ENCODE measurements at regions not wholly inside any gene's neighbourhood (a gene's known extent, or its start where the extent isn't known, plus 50 kb on each side); places are given as distances from the start of the nearest gene placed in this dataset.

DNA sequence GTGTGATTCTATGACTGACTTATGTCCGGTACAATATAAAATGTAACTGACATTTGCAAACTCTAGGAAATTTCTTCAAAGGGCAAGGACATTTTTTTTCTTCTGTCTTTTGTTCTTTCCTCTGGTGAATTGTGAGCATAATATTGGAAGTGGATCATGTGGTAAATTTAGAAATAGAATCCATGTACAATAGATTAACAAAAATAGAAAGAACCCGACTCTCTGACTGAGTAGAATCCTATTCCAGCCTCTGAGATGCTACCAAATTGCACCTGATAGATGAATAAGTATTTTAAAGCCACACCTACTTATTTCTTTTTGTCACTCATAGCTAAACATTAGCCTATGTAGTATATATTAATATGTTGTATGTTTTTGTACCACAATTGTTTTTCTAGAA is 860.3 kb downstream of the LUZP2 start:
- Mint-ChIP-seq H3K4me3 (no peak overlapping the region), H3K27ac (no peak overlapping the region), H3K4me1 (peaks cover 3% of the 10 kb centered on the region; the same call in 1 of the 2 replicates), H3K9me3 (no peaks in the 10 kb centered on the region), H3K27me3 (ENCODE audit: low read depth) (no peaks in the 10 kb centered on the region), H3K36me3 (no peaks in the 10 kb centered on the region)
- TF ChIP-seq GRHL2 (CRISPR knock-in tag; IDR thresholded peaks at IDR 0.05; ENCODE audit: insufficient replicate concordance, severe bottlenecking) (no peak), ZNF423 (CRISPR knock-in tag; IDR thresholded peaks at IDR 0.05) (no peak), ZNF219 (CRISPR knock-in tag; IDR thresholded peaks at IDR 0.05; ENCODE audit: borderline replicate concordance) (no peak), PRRX2 (CRISPR knock-in tag; IDR thresholded peaks at IDR 0.05) (no peak), NFYB (CRISPR knock-in tag; conservative IDR thresholded peaks at IDR 0.05; ENCODE audit: low read depth) (no peak), JUN (CRISPR knock-in tag; IDR thresholded peaks at IDR 0.05) (no peak), MYBL2 (CRISPR knock-in tag; IDR thresholded peaks at IDR 0.05) (no peak), ATF1 (CRISPR knock-in tag; IDR thresholded peaks at IDR 0.05) (no peak), SMAD4 (CRISPR knock-in tag; IDR thresholded peaks at IDR 0.05) (no peak), CREM (CRISPR knock-in tag; IDR thresholded peaks at IDR 0.05) (no peak), ZNF396 (CRISPR knock-in tag; IDR thresholded peaks at IDR 0.05; ENCODE audit: borderline replicate concordance) (no peak)
- TF ChIP-seq, protein P1, sequence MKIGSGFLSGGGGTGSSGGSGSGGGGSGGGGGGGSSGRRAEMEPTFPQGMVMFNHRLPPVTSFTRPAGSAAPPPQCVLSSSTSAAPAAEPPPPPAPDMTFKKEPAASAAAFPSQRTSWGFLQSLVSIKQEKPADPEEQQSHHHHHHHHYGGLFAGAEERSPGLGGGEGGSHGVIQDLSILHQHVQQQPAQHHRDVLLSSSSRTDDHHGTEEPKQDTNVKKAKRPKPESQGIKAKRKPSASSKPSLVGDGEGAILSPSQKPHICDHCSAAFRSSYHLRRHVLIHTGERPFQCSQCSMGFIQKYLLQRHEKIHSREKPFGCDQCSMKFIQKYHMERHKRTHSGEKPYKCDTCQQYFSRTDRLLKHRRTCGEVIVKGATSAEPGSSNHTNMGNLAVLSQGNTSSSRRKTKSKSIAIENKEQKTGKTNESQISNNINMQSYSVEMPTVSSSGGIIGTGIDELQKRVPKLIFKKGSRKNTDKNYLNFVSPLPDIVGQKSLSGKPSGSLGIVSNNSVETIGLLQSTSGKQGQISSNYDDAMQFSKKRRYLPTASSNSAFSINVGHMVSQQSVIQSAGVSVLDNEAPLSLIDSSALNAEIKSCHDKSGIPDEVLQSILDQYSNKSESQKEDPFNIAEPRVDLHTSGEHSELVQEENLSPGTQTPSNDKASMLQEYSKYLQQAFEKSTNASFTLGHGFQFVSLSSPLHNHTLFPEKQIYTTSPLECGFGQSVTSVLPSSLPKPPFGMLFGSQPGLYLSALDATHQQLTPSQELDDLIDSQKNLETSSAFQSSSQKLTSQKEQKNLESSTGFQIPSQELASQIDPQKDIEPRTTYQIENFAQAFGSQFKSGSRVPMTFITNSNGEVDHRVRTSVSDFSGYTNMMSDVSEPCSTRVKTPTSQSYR (CRISPR knock-in tag; IDR thresholded peaks at IDR 0.05) = no peak
- TF ChIP-seq, protein P2, sequence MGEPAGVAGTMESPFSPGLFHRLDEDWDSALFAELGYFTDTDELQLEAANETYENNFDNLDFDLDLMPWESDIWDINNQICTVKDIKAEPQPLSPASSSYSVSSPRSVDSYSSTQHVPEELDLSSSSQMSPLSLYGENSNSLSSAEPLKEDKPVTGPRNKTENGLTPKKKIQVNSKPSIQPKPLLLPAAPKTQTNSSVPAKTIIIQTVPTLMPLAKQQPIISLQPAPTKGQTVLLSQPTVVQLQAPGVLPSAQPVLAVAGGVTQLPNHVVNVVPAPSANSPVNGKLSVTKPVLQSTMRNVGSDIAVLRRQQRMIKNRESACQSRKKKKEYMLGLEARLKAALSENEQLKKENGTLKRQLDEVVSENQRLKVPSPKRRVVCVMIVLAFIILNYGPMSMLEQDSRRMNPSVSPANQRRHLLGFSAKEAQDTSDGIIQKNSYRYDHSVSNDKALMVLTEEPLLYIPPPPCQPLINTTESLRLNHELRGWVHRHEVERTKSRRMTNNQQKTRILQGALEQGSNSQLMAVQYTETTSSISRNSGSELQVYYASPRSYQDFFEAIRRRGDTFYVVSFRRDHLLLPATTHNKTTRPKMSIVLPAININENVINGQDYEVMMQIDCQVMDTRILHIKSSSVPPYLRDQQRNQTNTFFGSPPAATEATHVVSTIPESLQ (CRISPR knock-in tag; IDR thresholded peaks at IDR 0.05) = no peak
- TF ChIP-seq, protein P3, sequence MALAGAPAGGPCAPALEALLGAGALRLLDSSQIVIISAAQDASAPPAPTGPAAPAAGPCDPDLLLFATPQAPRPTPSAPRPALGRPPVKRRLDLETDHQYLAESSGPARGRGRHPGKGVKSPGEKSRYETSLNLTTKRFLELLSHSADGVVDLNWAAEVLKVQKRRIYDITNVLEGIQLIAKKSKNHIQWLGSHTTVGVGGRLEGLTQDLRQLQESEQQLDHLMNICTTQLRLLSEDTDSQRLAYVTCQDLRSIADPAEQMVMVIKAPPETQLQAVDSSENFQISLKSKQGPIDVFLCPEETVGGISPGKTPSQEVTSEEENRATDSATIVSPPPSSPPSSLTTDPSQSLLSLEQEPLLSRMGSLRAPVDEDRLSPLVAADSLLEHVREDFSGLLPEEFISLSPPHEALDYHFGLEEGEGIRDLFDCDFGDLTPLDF (CRISPR knock-in tag; IDR thresholded peaks at IDR 0.05) = no peak
- TF ChIP-seq, protein P4, sequence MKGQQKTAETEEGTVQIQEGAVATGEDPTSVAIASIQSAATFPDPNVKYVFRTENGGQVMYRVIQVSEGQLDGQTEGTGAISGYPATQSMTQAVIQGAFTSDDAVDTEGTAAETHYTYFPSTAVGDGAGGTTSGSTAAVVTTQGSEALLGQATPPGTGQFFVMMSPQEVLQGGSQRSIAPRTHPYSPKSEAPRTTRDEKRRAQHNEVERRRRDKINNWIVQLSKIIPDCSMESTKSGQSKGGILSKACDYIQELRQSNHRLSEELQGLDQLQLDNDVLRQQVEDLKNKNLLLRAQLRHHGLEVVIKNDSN (CRISPR knock-in tag; IDR thresholded peaks at IDR 0.05) = no peak
- TF ChIP-seq, protein P5, sequence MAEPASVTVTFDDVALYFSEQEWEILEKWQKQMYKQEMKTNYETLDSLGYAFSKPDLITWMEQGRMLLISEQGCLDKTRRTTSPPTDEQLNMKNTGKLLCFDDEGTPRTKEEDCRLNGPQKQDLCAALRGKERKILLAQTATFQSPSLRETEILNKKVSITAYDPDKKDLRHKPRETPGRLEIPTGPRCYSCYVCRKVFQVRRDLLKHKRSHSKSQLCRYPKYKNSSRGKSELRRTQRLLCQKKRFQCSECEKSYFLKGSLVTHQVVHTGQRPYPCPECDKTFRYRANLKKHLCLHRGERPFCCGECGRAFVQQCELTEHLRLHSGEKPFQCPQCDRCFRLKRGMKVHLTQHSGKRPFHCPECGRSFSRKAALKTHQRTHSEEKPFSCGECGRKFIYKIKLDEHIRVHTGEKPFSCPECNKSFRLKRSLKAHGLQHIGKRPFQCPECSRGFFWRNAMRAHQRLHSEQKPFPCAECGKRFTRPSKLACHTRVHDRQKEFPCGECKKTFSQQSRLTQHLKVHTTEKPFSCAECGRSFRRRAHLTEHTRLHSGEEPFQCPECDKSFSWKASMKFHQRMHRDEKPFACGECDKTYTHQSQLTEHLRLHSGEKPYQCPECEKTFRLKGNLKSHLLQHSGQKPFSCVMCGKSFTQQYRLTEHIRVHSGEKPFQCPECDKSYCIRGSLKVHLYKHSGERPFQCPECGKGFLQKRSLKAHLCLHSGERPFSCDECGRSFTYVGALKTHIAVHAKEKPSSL (CRISPR knock-in tag; conservative IDR thresholded peaks at IDR 0.05) = no peak
- no peak for ATAC-seq
- POLR2A ChIA-PET = no interaction called here
- DNase-seq (ENCODE audit: low spot score) = no peak
- CTCF ChIA-PET = no interaction called here

DNA sequence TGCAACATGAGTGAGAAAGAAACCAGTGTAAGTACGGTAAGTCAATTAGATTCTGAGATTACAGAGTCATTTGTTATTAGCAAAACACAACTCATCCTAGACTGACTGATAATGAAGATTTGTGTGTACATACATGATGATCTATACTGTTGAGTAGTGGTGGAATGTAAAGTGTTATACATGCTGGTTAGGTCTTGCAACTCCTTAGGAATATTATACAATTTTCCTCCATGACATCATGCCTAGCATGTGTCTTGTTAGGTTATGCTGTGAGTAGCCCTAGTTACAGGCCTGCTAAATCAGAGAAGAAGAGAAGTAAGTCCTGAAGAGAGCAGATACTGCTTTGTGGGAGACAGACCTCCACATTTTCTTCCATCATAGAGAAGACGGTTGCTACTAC is 880.6 kb downstream of the LUZP2 start:
- no peaks in the 10 kb centered on the region for H3K4me1 Mint-ChIP-seq
- DNase-seq (ENCODE audit: low spot score) (no peak), ATAC-seq (no peak)
- H3K36me3 Mint-ChIP-seq = no peaks in the 10 kb centered on the region
- ChIA-PET CTCF (no interaction called here), POLR2A (no interaction called here)
- peaks cover 13% of the 10 kb centered on the region for H3K9me3 Mint-ChIP-seq
- no peak overlapping the region for H3K27ac Mint-ChIP-seq
- no peak overlapping the region for H3K4me3 Mint-ChIP-seq
- H3K27me3 Mint-ChIP-seq (ENCODE audit: low read depth) = no peaks in the 10 kb centered on the region
- TF ChIP-seq IRF2 (CRISPR knock-in tag; IDR thresholded peaks at IDR 0.05; ENCODE audit: borderline replicate concordance, low read depth) = no peak
- TF ChIP-seq, protein P6, sequence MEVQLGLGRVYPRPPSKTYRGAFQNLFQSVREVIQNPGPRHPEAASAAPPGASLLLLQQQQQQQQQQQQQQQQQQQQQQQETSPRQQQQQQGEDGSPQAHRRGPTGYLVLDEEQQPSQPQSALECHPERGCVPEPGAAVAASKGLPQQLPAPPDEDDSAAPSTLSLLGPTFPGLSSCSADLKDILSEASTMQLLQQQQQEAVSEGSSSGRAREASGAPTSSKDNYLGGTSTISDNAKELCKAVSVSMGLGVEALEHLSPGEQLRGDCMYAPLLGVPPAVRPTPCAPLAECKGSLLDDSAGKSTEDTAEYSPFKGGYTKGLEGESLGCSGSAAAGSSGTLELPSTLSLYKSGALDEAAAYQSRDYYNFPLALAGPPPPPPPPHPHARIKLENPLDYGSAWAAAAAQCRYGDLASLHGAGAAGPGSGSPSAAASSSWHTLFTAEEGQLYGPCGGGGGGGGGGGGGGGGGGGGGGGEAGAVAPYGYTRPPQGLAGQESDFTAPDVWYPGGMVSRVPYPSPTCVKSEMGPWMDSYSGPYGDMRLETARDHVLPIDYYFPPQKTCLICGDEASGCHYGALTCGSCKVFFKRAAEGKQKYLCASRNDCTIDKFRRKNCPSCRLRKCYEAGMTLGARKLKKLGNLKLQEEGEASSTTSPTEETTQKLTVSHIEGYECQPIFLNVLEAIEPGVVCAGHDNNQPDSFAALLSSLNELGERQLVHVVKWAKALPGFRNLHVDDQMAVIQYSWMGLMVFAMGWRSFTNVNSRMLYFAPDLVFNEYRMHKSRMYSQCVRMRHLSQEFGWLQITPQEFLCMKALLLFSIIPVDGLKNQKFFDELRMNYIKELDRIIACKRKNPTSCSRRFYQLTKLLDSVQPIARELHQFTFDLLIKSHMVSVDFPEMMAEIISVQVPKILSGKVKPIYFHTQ (CRISPR knock-in tag; IDR thresholded peaks at IDR 0.05) = no peak
- TF ChIP-seq, protein P7, sequence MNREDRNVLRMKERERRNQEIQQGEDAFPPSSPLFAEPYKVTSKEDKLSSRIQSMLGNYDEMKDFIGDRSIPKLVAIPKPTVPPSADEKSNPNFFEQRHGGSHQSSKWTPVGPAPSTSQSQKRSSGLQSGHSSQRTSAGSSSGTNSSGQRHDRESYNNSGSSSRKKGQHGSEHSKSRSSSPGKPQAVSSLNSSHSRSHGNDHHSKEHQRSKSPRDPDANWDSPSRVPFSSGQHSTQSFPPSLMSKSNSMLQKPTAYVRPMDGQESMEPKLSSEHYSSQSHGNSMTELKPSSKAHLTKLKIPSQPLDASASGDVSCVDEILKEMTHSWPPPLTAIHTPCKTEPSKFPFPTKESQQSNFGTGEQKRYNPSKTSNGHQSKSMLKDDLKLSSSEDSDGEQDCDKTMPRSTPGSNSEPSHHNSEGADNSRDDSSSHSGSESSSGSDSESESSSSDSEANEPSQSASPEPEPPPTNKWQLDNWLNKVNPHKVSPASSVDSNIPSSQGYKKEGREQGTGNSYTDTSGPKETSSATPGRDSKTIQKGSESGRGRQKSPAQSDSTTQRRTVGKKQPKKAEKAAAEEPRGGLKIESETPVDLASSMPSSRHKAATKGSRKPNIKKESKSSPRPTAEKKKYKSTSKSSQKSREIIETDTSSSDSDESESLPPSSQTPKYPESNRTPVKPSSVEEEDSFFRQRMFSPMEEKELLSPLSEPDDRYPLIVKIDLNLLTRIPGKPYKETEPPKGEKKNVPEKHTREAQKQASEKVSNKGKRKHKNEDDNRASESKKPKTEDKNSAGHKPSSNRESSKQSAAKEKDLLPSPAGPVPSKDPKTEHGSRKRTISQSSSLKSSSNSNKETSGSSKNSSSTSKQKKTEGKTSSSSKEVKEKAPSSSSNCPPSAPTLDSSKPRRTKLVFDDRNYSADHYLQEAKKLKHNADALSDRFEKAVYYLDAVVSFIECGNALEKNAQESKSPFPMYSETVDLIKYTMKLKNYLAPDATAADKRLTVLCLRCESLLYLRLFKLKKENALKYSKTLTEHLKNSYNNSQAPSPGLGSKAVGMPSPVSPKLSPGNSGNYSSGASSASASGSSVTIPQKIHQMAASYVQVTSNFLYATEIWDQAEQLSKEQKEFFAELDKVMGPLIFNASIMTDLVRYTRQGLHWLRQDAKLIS (CRISPR knock-in tag; IDR thresholded peaks at IDR 0.05; ENCODE audit: borderline replicate concordance) = no peak
- TF ChIP-seq, protein P8, sequence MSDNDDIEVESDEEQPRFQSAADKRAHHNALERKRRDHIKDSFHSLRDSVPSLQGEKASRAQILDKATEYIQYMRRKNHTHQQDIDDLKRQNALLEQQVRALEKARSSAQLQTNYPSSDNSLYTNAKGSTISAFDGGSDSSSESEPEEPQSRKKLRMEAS (CRISPR knock-in tag; IDR thresholded peaks at IDR 0.05) = no peak
